HG03280 (cell line): ENCODE measurements at regions not wholly inside any gene's neighbourhood (a gene's known extent, or its start where the extent isn't known, plus 50 kb on each side); places are given as distances from the start of the nearest gene placed in this dataset.

Source experiments
- ATAC-seq: cut with Tn5 transposase; IDR thresholded peaks from one replicate; pipeline ENCODE4 v1.9.1; 2021; ENCODE audit warnings: mild to moderate bottlenecking, moderate library complexity; ENCODE audit not compliant: unreplicated experiment

GRCh38 chr12:31783996-31784645, 55.3 kb upstream of the AMN1 start:
- no peak for ATAC-seq

GRCh38 chr12:31783556-31783955, 54.7 kb upstream of the AMN1 start:
- no peak for ATAC-seq

- no peak for ATAC-seq
These were observed 53.2 kb upstream of the AMN1 start for GRCh38 chr12:31781894-31782540.

- no peak for ATAC-seq
These were observed 51.3 kb upstream of the AMN1 start for GRCh38 chr12:31780096-31780495.

- no peak for ATAC-seq
These were observed 49.9 kb upstream of the AMN1 start for GRCh38 chr12:31778687-31779086.
